ENCODE measurements at regions not wholly inside any gene's neighbourhood (a gene's known extent, or its start where the extent isn't known, plus 50 kb on each side); places are given as distances from the start of the nearest gene placed in this dataset.

- TF ChIP-seq CTCF (conservative IDR thresholded peaks at IDR 0.05; ENCODE audit: low read length): peak; percentile 91
- TF ChIP-seq EZH2phosphoT487 (IDR thresholded peaks at IDR 0.05; ENCODE audit: borderline replicate concordance, low read depth, low read length): no peak
Observed at GRCh38 chr11:8813658-8814057, 97.3 kb upstream of the AKIP1 start.

Data from OCI-LY7 (cell line).